Sigmoid colon (tissue), 6 donors: ENCODE measurements at regions not wholly inside any gene's neighbourhood (a gene's known extent, or its start where the extent isn't known, plus 50 kb on each side); places are given as distances from the start of the nearest gene placed in this dataset.

ENCODE experiments used
- DNase-seq: peaks from one replicate; pipeline ENCODE4 v3.0.0-alpha.2; 2019
- H3K27ac ChIP-seq, 4 donors: fragments of 200-600 bp; sonication (generic); one replicate each; pipeline ENCODE4 v1.5.1; 2016 to 2019; ENCODE audit warnings: mild to moderate bottlenecking in 1 of 4
- H3K27me3 ChIP-seq, 3 donors: fragments of 200-600 bp; sonication (generic); one replicate each; pipeline ENCODE4 v1.5.1; 2019; ENCODE audit warnings: mild to moderate bottlenecking in 1 of 3
- H3K36me3 ChIP-seq, 4 donors: fragments of 200-600 bp; sonication (generic); one replicate each; pipeline ENCODE4 v1.5.1; 2016 to 2019
- H3K4me1 ChIP-seq, 4 donors: fragments of 200-600 bp; sonication (generic); one replicate each; pipeline ENCODE4 v1.5.1; 2017 to 2019
- H3K4me3 ChIP-seq, 4 donors: fragments of 200-600 bp; sonication (generic); one replicate each; pipeline ENCODE4 v1.5.1; 2017 to 2019; ENCODE audit warnings: mild to moderate bottlenecking in 2 of 4, moderate library complexity in 1 of 4
- H3K9me3 ChIP-seq, 4 donors: fragments of 200-600 bp in 3 of 4; sonication (generic) in 3 of 4; one replicate each; pipeline versions ENCODE4 v1.5.1 to v1.6.1; 2013 to 2019
- EP300 ChIP-seq, 4 donors: sonication (generic); formaldehyde crosslinking; IDR thresholded peaks; one replicate each; pipeline ENCODE4 v1.6.1; 2017; ENCODE audit warnings: antibody characterized with exemption in 4 of 4
- POLR2A ChIP-seq, 2 donors: fragments of 450-650 bp; IDR thresholded peaks; one replicate each; pipeline ENCODE4 v1.6.1; 2016; ENCODE audit warnings: antibody characterized with exemption in 2 of 2, mild to moderate bottlenecking in 2 of 2, moderate library complexity in 2 of 2
- POLR2AphosphoS5 ChIP-seq, 4 donors: sonication (generic); formaldehyde crosslinking; IDR thresholded peaks; one replicate each; pipeline ENCODE4 v1.6.1; 2017; ENCODE audit warnings: antibody characterized with exemption in 4 of 4
- WGBS, 2 donors: extraction: QIAGEN DNeasy Blood & Tissue Kit; methylation state at CpG; one replicate each; pipeline ENCODE4 v1.1.7; 2013; 5-methylcytosine and 5-hydroxymethylcytosine counted together
- intact Hi-C: fragments of 100-400 bp; cut with DNase I; formaldehyde crosslinking; loops from one replicate; pipeline ENCODE4 v1.15.1; 2023
- TF ChIP-seq, protein P1 (sequence below), 4 experiments: fragments of 450-650 bp in 3 of 4; fragments of 200-600 bp in 1 of 4; IDR thresholded peaks; one replicate each; pipeline ENCODE4 v1.5.1; 2016 to 2019; ENCODE audit warnings: antibody characterized with exemption in 4 of 4, mild to moderate bottlenecking in 3 of 4, moderate library complexity in 2 of 4
- donor health status: healthy with polysubstance abuse.
- donor health status: healthy.

DNA sequence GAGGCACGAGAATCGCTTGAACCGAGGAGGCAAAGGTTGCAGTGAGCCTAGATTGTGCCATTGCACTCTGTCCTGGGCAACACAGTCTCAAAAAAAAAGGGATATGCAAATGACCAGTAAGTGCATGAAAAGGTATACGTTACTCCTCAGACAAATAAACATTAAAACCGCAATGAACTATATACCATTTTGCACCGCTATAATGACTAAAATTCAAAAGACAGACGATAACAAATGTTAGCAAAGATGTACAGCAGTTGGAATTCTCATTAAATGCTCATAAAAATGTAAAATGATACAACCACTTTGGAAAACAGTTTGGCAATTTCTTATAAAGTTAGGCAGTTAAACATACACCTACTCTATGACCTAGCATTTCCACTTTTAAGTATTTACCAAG lies 67.4 kb upstream of the MSH6 start:
- Histone ChIP-seq H3K36me3 (no peaks in the 10 kb centered on the region), H3K27me3 (no peaks in the 10 kb centered on the region), H3K4me1 (no peaks in the 10 kb centered on the region), H3K4me3 (no peak overlapping the region), H3K9me3 (no peaks in the 10 kb centered on the region), H3K27ac (no peak overlapping the region)
- TF ChIP-seq POLR2AphosphoS5 (IDR thresholded peaks at IDR 0.05) (no peak), POLR2A (IDR thresholded peaks at IDR 0.05) (no peak), EP300 (IDR thresholded peaks at IDR 0.05) (no peak)
- TF ChIP-seq, protein P1, sequence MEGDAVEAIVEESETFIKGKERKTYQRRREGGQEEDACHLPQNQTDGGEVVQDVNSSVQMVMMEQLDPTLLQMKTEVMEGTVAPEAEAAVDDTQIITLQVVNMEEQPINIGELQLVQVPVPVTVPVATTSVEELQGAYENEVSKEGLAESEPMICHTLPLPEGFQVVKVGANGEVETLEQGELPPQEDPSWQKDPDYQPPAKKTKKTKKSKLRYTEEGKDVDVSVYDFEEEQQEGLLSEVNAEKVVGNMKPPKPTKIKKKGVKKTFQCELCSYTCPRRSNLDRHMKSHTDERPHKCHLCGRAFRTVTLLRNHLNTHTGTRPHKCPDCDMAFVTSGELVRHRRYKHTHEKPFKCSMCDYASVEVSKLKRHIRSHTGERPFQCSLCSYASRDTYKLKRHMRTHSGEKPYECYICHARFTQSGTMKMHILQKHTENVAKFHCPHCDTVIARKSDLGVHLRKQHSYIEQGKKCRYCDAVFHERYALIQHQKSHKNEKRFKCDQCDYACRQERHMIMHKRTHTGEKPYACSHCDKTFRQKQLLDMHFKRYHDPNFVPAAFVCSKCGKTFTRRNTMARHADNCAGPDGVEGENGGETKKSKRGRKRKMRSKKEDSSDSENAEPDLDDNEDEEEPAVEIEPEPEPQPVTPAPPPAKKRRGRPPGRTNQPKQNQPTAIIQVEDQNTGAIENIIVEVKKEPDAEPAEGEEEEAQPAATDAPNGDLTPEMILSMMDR (IDR thresholded peaks at IDR 0.05): no peak
- intact Hi-C loops: no loop called here
- 53 to 92% methylated on average over 7 of the region's 7 CpGs for WGBS, 2 donors
- DNase-seq: no peak

DNA sequence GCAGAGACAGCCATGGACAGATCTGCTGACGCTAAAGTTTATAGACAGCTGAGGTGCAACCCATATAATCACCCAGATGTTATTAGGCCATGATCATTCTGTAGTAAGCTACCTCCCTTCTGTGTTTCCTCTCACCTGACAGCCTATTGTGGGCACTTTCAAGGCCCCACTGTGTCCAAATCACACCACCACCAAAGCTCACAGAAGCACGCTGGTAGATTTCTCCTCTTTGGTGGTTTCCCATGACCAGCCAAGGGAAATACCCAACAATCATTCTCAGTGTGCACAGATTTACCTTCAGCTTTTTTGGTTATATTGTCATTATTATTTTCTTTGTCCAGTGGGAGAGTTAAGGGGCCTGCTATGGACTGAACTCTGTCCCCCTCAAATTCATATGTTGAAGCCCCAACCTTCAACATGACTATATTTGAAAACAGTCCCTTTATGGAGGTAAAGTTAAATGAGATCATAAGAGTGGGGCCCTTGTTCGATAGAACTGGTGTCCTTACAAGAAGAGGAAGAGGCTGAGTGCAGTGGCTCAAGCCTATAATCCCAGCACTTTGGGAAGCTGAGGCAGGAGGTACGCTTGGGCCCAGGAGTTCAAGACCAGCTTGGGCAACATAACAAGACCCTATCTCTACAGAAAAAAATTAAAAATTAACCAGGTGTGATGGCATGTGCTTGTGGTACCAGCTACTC lies 74.0 kb upstream of the MSH6 start:
- no peaks in the 10 kb centered on the region for H3K9me3 ChIP-seq
- WGBS, 2 donors: 87% methylated on average over 4 of the region's 4 CpGs
- no peaks in the 10 kb centered on the region for H3K27me3 ChIP-seq
- no peaks in the 10 kb centered on the region for H3K4me1 ChIP-seq
- no peak for TF ChIP-seq POLR2A (IDR thresholded peaks at IDR 0.05)
- TF ChIP-seq, protein P1 (IDR thresholded peaks at IDR 0.05): no peak
- TF ChIP-seq EP300 (IDR thresholded peaks at IDR 0.05): no peak
- TF ChIP-seq POLR2AphosphoS5 (IDR thresholded peaks at IDR 0.05): no peak
- no peaks in the 10 kb centered on the region for H3K36me3 ChIP-seq
- no peak for DNase-seq
- H3K4me3 ChIP-seq: no peak overlapping the region
- intact Hi-C loops: no loop called here
- no peak overlapping the region for H3K27ac ChIP-seq

DNA sequence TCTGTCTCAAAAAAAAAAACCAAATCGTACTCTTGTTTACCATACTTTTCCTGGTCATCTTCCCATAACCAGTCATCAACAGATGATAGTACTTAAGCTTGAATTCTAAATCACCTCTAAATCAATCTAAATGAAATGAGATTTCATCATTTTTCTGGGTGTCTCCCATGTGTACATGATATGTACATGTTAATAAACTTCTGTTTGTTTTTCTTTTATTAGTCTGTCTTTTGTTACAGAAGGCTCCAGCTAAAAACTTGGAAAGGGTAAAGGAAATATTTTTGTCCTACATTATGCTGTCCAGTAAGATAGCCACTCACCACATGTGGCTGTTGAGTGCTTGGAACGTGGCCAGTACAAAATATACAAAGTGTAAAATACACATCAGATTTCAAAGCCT lies 78.7 kb upstream of the MSH6 start:
- no peaks in the 10 kb centered on the region for H3K9me3 ChIP-seq
- no peaks in the 10 kb centered on the region for H3K27me3 ChIP-seq
- intact Hi-C loops: no loop called here
- TF ChIP-seq EP300 (IDR thresholded peaks at IDR 0.05) (no peak), POLR2AphosphoS5 (IDR thresholded peaks at IDR 0.05) (no peak), POLR2A (IDR thresholded peaks at IDR 0.05) (no peak)
- TF ChIP-seq, protein P1 (IDR thresholded peaks at IDR 0.05): no peak
- no peak overlapping the region for H3K4me3 ChIP-seq
- no peaks in the 10 kb centered on the region for H3K4me1 ChIP-seq
- H3K27ac ChIP-seq: no peak overlapping the region
- no peaks in the 10 kb centered on the region for H3K36me3 ChIP-seq
- no peak for DNase-seq
- WGBS, 2 donors: 31 to 39% methylated on average over 2 of the region's 2 CpGs

DNA sequence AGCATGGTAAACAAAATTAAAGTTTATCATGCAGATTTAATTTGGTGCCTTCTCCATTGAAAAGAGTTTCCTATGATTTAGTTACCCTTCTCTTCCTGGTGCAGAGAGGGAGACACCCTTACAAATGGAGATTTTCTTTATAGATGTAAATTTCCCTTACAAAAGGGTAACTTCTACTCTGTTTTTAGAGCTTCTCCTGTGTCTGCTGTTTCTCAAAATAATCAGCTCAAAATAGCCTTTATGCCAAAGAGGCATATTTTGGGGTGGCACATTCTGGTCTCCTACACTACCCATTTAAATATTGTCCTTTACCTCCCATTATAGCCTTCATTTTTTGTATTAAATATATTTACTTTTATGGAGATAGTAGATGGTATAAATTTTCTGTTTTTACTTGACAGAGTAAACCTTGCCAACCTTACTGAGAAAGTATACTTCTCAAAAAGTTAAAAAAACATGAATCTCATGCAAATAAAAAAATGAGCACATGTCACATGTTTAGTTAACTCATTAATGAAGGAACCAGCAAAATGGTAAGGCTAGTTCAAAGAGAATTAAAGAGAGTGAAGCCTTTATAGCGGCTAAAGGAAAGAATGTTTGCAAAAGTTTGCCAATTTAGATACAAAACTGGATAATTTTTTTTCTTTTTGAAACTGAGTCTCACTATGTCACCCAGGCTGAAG lies 83.3 kb upstream of the MSH6 start:
- H3K27me3 ChIP-seq: no peaks in the 10 kb centered on the region
- WGBS, 2 donors: 95 to 98% methylated on average over 1 of the region's 1 CpG
- intact Hi-C loops: no loop called here
- no peak overlapping the region for H3K4me3 ChIP-seq
- H3K27ac ChIP-seq: no peak overlapping the region
- H3K9me3 ChIP-seq: no peaks in the 10 kb centered on the region
- DNase-seq: no peak
- H3K4me1 ChIP-seq: no peaks in the 10 kb centered on the region
- no peaks in the 10 kb centered on the region for H3K36me3 ChIP-seq
- TF ChIP-seq POLR2A (IDR thresholded peaks at IDR 0.05): no peak
- TF ChIP-seq, protein P1 (IDR thresholded peaks at IDR 0.05): no peak
- no peak for TF ChIP-seq POLR2AphosphoS5 (IDR thresholded peaks at IDR 0.05)
- TF ChIP-seq EP300 (IDR thresholded peaks at IDR 0.05): no peak
